HCT116 (cell line): ENCODE measurements at regions not wholly inside any gene's neighbourhood (a gene's known extent, or its start where the extent isn't known, plus 50 kb on each side); places are given as distances from the start of the nearest gene placed in this dataset.

ENCODE experiments used
- ATAC-seq: fragments of 200-7000 bp; cut with Tn5 transposase; 2 replicates; pipeline ENCODE4 v1.9.1; 2020; ENCODE audit warnings: mild to moderate bottlenecking, moderate library complexity
- BruUV-seq: library from RNA; stranded (reverse); fragments of 400-500 nt; replicated peaks from 2 replicates; lab custom pipeline; 2021; lab: Mats Ljungman, UMichigan
- CTCF ChIA-PET: fragments of 300-600 bp; sonication (Branson Sonifier 250); formaldehyde crosslinking; loops from one replicate; lab custom pipeline; 2021; ENCODE audit warnings: antibody characterized with exemption; lab: Charles Lee
- POLR2A ChIA-PET: fragments of 300-600, 350-600 bp; sonication (Branson Sonifier 250); formaldehyde crosslinking; loops from one replicate; lab custom pipeline; 2021; ENCODE audit warnings: antibody characterized with exemption; lab: Charles Lee
- RAD21 ChIA-PET, 2 experiments: fragments of 300-600 bp; sonication (Branson Sonifier 250); formaldehyde crosslinking; loops; one replicate each; lab custom pipeline; 2023; ENCODE audit warnings: low total read pairs in 2 of 2; ENCODE audit not compliant: uncharacterized antibody in 2 of 2, unreplicated experiment in 2 of 2, low non-redundant PET in 1 of 2; lab: Charles Lee
- DNase-seq: peaks from one replicate; pipeline ENCODE4 v3.0.0-alpha.2; 2010; ENCODE audit warnings: low read depth, low spot score
- H2AFZ ChIP-seq: fragments of 200-600 bp; shearing (Covaris generic), sonication (generic); 2 replicates; pipeline ENCODE4 v1.6.1; 2017; ENCODE audit warnings: low read depth, mixed run types, mixed read lengths, antibody characterized with exemption, low read length; ENCODE audit not compliant: poor library complexity, severe bottlenecking
- H3K27ac ChIP-seq: 2 replicates; pipeline ENCODE4 v1.5.1; 2012; ENCODE audit warnings: low read depth, low read length
- H3K27me3 ChIP-seq: fragments of 200-600 bp; sonication (generic); 2 replicates; pipeline ENCODE4 v1.6.1; 2016; ENCODE audit warnings: mixed run types, low read length, mixed read lengths; ENCODE audit not compliant: insufficient read depth
- H3K36me3 ChIP-seq, 2 experiments: fragments of 200-500 bp in 1 of 2; fragments of 200-600 bp in 1 of 2; sonication (Bioruptor generic) in 1 of 2; sonication (generic) in 1 of 2; 2 replicates each; pipeline versions ENCODE4 v1.5.1 to v1.6.1; 2014 to 2016; ENCODE audit warnings: low read length in 2 of 2, inconsistent platforms in 1 of 2, mixed read lengths in 1 of 2, mixed run types in 1 of 2; ENCODE audit not compliant: insufficient read depth in 2 of 2, control insufficient read depth in 1 of 2
- H3K4me1 ChIP-seq, 2 experiments: fragments of 200-600 bp in 1 of 2; sonication (generic) in 1 of 2; 2 replicates each; pipeline versions ENCODE4 v1.5.1 to v1.6.1; 2012 to 2017; ENCODE audit warnings: low read length in 2 of 2, inconsistent platforms in 1 of 2, mild to moderate bottlenecking in 1 of 2, mixed read lengths in 1 of 2, mixed run types in 1 of 2, moderate library complexity in 1 of 2; ENCODE audit not compliant: insufficient read depth in 2 of 2, control insufficient read depth in 1 of 2
- H3K4me2 ChIP-seq: fragments of 200-600 bp; sonication (generic); 2 replicates; pipeline ENCODE4 v1.6.1; 2017; ENCODE audit warnings: mixed run types, low read length, mixed read lengths
- H3K4me3 ChIP-seq, 2 experiments: fragments of 200-600 bp in 1 of 2; sonication (generic) in 1 of 2; replicated peaks in 1 of 2; 2 replicates each; pipeline ENCODE4 v1.5.1; 2011 to 2016; ENCODE audit warnings: low read length in 2 of 2, control low read depth in 1 of 2, low read depth in 1 of 2, mild to moderate bottlenecking in 1 of 2, mixed read lengths in 1 of 2, mixed run types in 1 of 2
- H3K79me2 ChIP-seq: fragments of 200-600 bp; sonication (generic); 2 replicates; pipeline ENCODE4 v1.6.1; 2017; ENCODE audit warnings: mild to moderate bottlenecking, mixed run types, low read length, moderate library complexity, mixed read lengths; ENCODE audit not compliant: insufficient read depth
- H3K9ac ChIP-seq: fragments of 200-600 bp; sonication (generic); 2 replicates; pipeline ENCODE4 v1.6.1; 2016; ENCODE audit warnings: low read length, mixed read lengths
- H3K9me2 ChIP-seq: fragments of 200-600 bp; sonication (generic), shearing (Covaris generic); 2 replicates; pipeline ENCODE4 v1.6.1; 2017; ENCODE audit warnings: mixed run types, mild to moderate bottlenecking, moderate library complexity; ENCODE audit not compliant: insufficient read depth
- H3K9me3 ChIP-seq, 2 experiments: fragments of 200-500 bp in 1 of 2; fragments of 200-600 bp in 1 of 2; sonication (Bioruptor generic) in 1 of 2; sonication (generic) in 1 of 2; 2 replicates each; pipeline ENCODE4 v1.6.1; 2014 to 2017; ENCODE audit warnings: low read length in 2 of 2, mixed read lengths in 2 of 2, inconsistent platforms in 1 of 2, low read depth in 1 of 2, mild to moderate bottlenecking in 1 of 2, mixed run types in 1 of 2, moderate library complexity in 1 of 2; ENCODE audit not compliant: control insufficient read depth in 1 of 2, insufficient read depth in 1 of 2
- H4K20me1 ChIP-seq: fragments of 200-600 bp; sonication (generic), shearing (Covaris generic); 2 replicates; pipeline ENCODE4 v1.6.1; 2017; ENCODE audit warnings: mixed run types, mild to moderate bottlenecking, moderate library complexity; ENCODE audit not compliant: insufficient read depth
- CBX3 ChIP-seq: IDR thresholded peaks from 2 replicates; pipeline ENCODE4 v1.6.1; 2012; ENCODE audit warnings: low read depth
- CEBPB ChIP-seq: IDR thresholded peaks from 2 replicates; pipeline ENCODE4 v1.6.1; 2012; ENCODE audit warnings: low read depth
- EZH2 ChIP-seq: fragments of 200-600 bp; sonication (generic); IDR thresholded peaks from 2 replicates; pipeline ENCODE4 v1.6.1; 2017; ENCODE audit warnings: antibody characterized with exemption, mixed run types
- FOSL1 ChIP-seq: IDR thresholded peaks from 2 replicates; pipeline ENCODE4 v1.6.1; 2012; ENCODE audit warnings: low read depth
- JUND ChIP-seq: IDR thresholded peaks from 2 replicates; pipeline ENCODE4 v1.6.1; 2012
- POLR2A ChIP-seq: IDR thresholded peaks from 2 replicates; pipeline ENCODE4 v1.7.0; 2011; ENCODE audit warnings: borderline replicate concordance; ENCODE audit not compliant: insufficient read depth, insufficient read length; ENCODE audit errors: extremely low read depth
- RAD21 ChIP-seq: IDR thresholded peaks from 2 replicates; pipeline ENCODE4 v1.6.1; 2012; ENCODE audit warnings: low read depth, mild to moderate bottlenecking
- SP1 ChIP-seq: IDR thresholded peaks from 2 replicates; pipeline ENCODE4 v1.6.1; 2012; ENCODE audit warnings: low read depth
- SRF ChIP-seq: IDR thresholded peaks from 2 replicates; pipeline ENCODE4 v1.6.1; 2012; ENCODE audit warnings: low read depth
- TCF7L2 ChIP-seq: IDR thresholded peaks from 2 replicates; pipeline ENCODE4 v1.7.0; 2011; ENCODE audit warnings: borderline replicate concordance, inconsistent platforms; ENCODE audit not compliant: insufficient read depth, insufficient read length; ENCODE audit errors: extremely low read depth
- YY1 ChIP-seq: IDR thresholded peaks from 2 replicates; pipeline ENCODE4 v1.6.1; 2011; ENCODE audit warnings: low read length, low read depth, moderate library complexity, mild to moderate bottlenecking; ENCODE audit not compliant: insufficient replicate concordance; ENCODE audit errors: extremely low read depth
- ZNF274 ChIP-seq: fragments of 200-500 bp; sonication (Bioruptor generic); IDR thresholded peaks from 2 replicates; pipeline ENCODE4 v1.6.1; 2014; ENCODE audit warnings: mild to moderate bottlenecking, low read depth, low read length, inconsistent platforms
- intact Hi-C: fragments of 100-400 bp; cut with micrococcal nuclease; formaldehyde crosslinking; loops from 2 replicates; pipeline ENCODE4 v1.10.0; 2022
- TF ChIP-seq, protein P1 (sequence below): IDR thresholded peaks from 2 replicates; pipeline ENCODE4 v1.6.1; 2012; ENCODE audit warnings: low read depth
- TF ChIP-seq, protein P2 (sequence below): IDR thresholded peaks from 2 replicates; pipeline ENCODE4 v1.6.1; 2012
- TF ChIP-seq, protein P3 (sequence below): IDR thresholded peaks from 2 replicates; pipeline ENCODE4 v1.6.1; 2012
- TF ChIP-seq, protein P4 (sequence below): IDR thresholded peaks from 2 replicates; pipeline ENCODE4 v1.6.1; 2011; ENCODE audit warnings: mild to moderate bottlenecking, low read length, moderate library complexity; ENCODE audit not compliant: insufficient replicate concordance; ENCODE audit errors: extremely low read depth
- TF ChIP-seq, protein P5 (sequence below), 3 experiments: fragments of 200-600 bp in 1 of 3; sonication (generic) in 1 of 3; IDR thresholded peaks in 2 of 3; conservative IDR thresholded peaks in 1 of 3; 2 replicates each; pipeline ENCODE4 v1.5.1; 2012 to 2017; ENCODE audit warnings: low read depth in 2 of 3, low read length in 2 of 3, antibody characterized with exemption in 1 of 3, borderline replicate concordance in 1 of 3, control low read depth in 1 of 3, mild to moderate bottlenecking in 1 of 3, mixed read lengths in 1 of 3, mixed run types in 1 of 3, moderate library complexity in 1 of 3; ENCODE audit not compliant: insufficient read depth in 1 of 3

DNA sequence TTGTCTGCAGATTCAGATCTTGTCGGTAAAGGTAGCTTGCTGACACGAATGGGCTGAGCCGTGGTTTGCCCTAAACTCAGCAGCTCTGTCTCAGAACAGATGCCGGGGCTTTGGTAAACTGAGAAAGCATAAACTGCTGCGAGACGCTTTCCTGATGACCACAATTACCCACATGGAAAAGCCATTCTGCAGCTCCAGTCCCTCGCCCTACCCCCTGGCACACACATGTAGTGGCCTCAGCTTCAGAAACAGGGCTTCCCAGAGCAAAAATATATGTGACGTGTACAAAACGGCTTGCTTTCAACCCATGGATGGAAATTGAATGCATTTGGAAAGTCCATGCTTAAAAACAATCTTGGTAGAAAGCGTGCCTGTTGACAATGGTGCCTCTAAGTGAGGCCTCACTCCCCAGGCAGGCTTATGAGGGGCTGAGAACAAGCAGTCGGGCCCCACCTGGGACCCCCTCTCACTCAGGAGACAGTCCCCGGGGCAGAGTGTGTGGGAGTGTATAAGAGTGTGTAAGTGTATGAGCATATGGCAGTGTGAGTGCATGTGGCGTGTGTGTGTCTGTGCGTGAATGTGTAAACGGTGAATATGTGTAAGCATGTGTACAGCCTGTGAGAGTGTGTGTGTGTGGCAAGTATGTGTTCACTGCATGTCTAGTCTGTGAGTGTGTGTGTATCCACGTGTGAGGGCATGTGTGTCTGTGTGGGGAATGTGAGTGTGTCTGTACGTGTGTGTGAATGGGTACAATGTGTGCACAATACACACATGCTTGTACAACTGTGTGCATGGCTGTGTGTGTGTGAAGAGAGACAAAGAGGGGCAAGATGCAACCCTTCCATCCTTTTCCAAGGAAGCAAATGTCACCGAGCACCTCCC, 88.2 kb upstream of the SMIM23 start:
- ChIA-PET RAD21 (no interaction called here), POLR2A (no interaction called here), CTCF (no interaction called here)
- Histone ChIP-seq H3K27ac (no peak overlapping the region), H3K4me3 (no peak overlapping the region), H3K36me3 (no peaks in the 10 kb centered on the region), H3K9me3 (no peaks in the 10 kb centered on the region), H3K27me3 (no peaks in the 10 kb centered on the region), H3K9ac (no peak overlapping the region), H3K9me2 (no peaks in the 10 kb centered on the region), H4K20me1 (no peaks in the 10 kb centered on the region), H3K79me2 (no peaks in the 10 kb centered on the region), H3K4me1 (no peaks in the 10 kb centered on the region), H3K4me2 (no peak overlapping the region), H2AFZ (no peak overlapping the region)
- no peak for DNase-seq
- TF ChIP-seq TCF7L2: no peak
- no peak for TF ChIP-seq ZNF274
- no peak for TF ChIP-seq JUND
- no peak for TF ChIP-seq FOSL1
- no peak for TF ChIP-seq SP1
- TF ChIP-seq CBX3: no peak
- TF ChIP-seq, protein P1, sequence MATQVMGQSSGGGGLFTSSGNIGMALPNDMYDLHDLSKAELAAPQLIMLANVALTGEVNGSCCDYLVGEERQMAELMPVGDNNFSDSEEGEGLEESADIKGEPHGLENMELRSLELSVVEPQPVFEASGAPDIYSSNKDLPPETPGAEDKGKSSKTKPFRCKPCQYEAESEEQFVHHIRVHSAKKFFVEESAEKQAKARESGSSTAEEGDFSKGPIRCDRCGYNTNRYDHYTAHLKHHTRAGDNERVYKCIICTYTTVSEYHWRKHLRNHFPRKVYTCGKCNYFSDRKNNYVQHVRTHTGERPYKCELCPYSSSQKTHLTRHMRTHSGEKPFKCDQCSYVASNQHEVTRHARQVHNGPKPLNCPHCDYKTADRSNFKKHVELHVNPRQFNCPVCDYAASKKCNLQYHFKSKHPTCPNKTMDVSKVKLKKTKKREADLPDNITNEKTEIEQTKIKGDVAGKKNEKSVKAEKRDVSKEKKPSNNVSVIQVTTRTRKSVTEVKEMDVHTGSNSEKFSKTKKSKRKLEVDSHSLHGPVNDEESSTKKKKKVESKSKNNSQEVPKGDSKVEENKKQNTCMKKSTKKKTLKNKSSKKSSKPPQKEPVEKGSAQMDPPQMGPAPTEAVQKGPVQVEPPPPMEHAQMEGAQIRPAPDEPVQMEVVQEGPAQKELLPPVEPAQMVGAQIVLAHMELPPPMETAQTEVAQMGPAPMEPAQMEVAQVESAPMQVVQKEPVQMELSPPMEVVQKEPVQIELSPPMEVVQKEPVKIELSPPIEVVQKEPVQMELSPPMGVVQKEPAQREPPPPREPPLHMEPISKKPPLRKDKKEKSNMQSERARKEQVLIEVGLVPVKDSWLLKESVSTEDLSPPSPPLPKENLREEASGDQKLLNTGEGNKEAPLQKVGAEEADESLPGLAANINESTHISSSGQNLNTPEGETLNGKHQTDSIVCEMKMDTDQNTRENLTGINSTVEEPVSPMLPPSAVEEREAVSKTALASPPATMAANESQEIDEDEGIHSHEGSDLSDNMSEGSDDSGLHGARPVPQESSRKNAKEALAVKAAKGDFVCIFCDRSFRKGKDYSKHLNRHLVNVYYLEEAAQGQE: no peak
- TF ChIP-seq SRF: no peak
- TF ChIP-seq, protein P2, sequence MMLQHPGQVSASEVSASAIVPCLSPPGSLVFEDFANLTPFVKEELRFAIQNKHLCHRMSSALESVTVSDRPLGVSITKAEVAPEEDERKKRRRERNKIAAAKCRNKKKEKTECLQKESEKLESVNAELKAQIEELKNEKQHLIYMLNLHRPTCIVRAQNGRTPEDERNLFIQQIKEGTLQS: no peak
- TF ChIP-seq, protein P3, sequence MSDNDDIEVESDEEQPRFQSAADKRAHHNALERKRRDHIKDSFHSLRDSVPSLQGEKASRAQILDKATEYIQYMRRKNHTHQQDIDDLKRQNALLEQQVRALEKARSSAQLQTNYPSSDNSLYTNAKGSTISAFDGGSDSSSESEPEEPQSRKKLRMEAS: no peak
- TF ChIP-seq YY1: no peak
- no peak for TF ChIP-seq POLR2A
- TF ChIP-seq, protein P4, sequence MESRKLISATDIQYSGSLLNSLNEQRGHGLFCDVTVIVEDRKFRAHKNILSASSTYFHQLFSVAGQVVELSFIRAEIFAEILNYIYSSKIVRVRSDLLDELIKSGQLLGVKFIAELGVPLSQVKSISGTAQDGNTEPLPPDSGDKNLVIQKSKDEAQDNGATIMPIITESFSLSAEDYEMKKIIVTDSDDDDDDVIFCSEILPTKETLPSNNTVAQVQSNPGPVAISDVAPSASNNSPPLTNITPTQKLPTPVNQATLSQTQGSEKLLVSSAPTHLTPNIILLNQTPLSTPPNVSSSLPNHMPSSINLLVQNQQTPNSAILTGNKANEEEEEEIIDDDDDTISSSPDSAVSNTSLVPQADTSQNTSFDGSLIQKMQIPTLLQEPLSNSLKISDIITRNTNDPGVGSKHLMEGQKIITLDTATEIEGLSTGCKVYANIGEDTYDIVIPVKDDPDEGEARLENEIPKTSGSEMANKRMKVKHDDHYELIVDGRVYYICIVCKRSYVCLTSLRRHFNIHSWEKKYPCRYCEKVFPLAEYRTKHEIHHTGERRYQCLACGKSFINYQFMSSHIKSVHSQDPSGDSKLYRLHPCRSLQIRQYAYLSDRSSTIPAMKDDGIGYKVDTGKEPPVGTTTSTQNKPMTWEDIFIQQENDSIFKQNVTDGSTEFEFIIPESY: no peak
- no peak for TF ChIP-seq CEBPB
- no peak for TF ChIP-seq EZH2
- TF ChIP-seq, protein P5, sequence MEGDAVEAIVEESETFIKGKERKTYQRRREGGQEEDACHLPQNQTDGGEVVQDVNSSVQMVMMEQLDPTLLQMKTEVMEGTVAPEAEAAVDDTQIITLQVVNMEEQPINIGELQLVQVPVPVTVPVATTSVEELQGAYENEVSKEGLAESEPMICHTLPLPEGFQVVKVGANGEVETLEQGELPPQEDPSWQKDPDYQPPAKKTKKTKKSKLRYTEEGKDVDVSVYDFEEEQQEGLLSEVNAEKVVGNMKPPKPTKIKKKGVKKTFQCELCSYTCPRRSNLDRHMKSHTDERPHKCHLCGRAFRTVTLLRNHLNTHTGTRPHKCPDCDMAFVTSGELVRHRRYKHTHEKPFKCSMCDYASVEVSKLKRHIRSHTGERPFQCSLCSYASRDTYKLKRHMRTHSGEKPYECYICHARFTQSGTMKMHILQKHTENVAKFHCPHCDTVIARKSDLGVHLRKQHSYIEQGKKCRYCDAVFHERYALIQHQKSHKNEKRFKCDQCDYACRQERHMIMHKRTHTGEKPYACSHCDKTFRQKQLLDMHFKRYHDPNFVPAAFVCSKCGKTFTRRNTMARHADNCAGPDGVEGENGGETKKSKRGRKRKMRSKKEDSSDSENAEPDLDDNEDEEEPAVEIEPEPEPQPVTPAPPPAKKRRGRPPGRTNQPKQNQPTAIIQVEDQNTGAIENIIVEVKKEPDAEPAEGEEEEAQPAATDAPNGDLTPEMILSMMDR (IDR thresholded peaks at IDR 0.05 in 2 of 3, conservative IDR thresholded peaks at IDR 0.05 in 1 of 3; ENCODE audit: borderline replicate concordance in 1 of 3, insufficient read depth in 1 of 3, low read depth in 2 of 3, low read length in 2 of 3): no peak
- no peak for TF ChIP-seq RAD21
- BruUV-seq: no TSS peak
- ATAC-seq: no peak
- intact Hi-C loops: no loop called here
